ENCODE measurements at regions not wholly inside any gene's neighbourhood (a gene's known extent, or its start where the extent isn't known, plus 50 kb on each side); places are given as distances from the start of the nearest gene placed in this dataset.

DNA sequence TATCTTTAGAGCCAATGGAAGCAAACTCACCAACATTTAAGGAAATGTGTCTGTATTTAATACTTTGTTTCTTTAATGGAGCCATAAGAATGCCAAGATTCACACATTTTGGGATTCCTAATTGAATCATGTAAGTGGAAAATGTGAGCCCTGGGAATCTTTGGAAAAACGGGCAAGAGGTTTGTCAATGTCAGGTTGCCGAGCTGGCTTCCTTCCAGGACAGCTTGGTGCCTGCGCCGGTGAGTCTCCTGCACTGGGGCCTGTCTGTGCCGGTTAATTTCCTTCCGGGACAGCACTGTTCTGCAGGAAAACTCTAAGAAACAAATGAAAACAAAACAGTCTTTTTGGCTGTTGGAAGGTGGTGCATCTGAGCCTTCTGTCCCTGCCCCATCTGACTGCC is 210.6 kb downstream of the HAPSTR1 start:
- BruUV-seq (replicated peaks) = no TSS peak
- Histone ChIP-seq H3K9me1 (ENCODE audit: control insufficient read depth, insufficient read depth, low read length) (no peaks in the 10 kb centered on the region), H3K4me2 (ENCODE audit: insufficient read depth, low read length) (no peak overlapping the region), H3K27me3 (ENCODE audit: control insufficient read depth in 2 of 2, insufficient read depth in 2 of 2, low read length in 2 of 2) (peaks cover 0 to 6% of the 10 kb centered on the region in 2 experiments; a peak in 1 of 5 replicates), H3K4me3 (no peak overlapping the region), H4K20me1 (replicated peaks; ENCODE audit: control insufficient read depth, insufficient read depth, low read length) (no peaks in the 10 kb centered on the region), H2AFZ (ENCODE audit: low read depth, low read length) (no peak overlapping the region), H3K79me2 (ENCODE audit: control insufficient read depth, insufficient read depth, low read length) (no peaks in the 10 kb centered on the region), H3K27ac (ENCODE audit: extremely low read depth, low read depth, low read length) (no peak overlapping the region), H3K4me1 (replicated peaks in 1 of 2; ENCODE audit: control insufficient read depth in 2 of 2, insufficient read depth in 2 of 2, low read length in 2 of 2) (no peaks in the 10 kb centered on the region; a peak in 1 of 5 replicates), H3K9ac (ENCODE audit: insufficient read depth in 1 of 2, low read depth in 2 of 2, low read length in 2 of 2) (no peak overlapping the region), H3K36me3 (ENCODE audit: control insufficient read depth, insufficient read depth, low read length) (no peaks in the 10 kb centered on the region), H3K9me3 (replicated peaks; ENCODE audit: control insufficient read depth, insufficient read depth, low read depth, low read length) (no peaks in the 10 kb centered on the region)
- intact Hi-C loops (cut with micrococcal nuclease) (no loop called here), in situ Hi-C loops (cut with MboI) (no loop called here)
- WGBS (ENCODE audit: insufficient coverage, low coverage, missing lambda C conversion rate) = 0% methylated on average over 6 of the region's 6 CpGs
- CTCF ChIA-PET (ENCODE audit: low intra/inter-chr PET ratio) = no interaction called here
- TF ChIP-seq NCOA6 (IDR thresholded peaks at IDR 0.05) = no peak
- TF ChIP-seq PHF8 (IDR thresholded peaks at IDR 0.05; ENCODE audit: borderline replicate concordance, low read length) = no peak
- TF ChIP-seq, protein P1, sequence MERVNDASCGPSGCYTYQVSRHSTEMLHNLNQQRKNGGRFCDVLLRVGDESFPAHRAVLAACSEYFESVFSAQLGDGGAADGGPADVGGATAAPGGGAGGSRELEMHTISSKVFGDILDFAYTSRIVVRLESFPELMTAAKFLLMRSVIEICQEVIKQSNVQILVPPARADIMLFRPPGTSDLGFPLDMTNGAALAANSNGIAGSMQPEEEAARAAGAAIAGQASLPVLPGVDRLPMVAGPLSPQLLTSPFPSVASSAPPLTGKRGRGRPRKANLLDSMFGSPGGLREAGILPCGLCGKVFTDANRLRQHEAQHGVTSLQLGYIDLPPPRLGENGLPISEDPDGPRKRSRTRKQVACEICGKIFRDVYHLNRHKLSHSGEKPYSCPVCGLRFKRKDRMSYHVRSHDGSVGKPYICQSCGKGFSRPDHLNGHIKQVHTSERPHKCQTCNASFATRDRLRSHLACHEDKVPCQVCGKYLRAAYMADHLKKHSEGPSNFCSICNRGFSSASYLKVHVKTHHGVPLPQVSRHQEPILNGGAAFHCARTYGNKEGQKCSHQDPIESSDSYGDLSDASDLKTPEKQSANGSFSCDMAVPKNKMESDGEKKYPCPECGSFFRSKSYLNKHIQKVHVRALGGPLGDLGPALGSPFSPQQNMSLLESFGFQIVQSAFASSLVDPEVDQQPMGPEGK (CRISPR knock-in tag; IDR thresholded peaks at IDR 0.05; ENCODE audit: borderline replicate concordance) = no peak
- TF ChIP-seq, protein P2, sequence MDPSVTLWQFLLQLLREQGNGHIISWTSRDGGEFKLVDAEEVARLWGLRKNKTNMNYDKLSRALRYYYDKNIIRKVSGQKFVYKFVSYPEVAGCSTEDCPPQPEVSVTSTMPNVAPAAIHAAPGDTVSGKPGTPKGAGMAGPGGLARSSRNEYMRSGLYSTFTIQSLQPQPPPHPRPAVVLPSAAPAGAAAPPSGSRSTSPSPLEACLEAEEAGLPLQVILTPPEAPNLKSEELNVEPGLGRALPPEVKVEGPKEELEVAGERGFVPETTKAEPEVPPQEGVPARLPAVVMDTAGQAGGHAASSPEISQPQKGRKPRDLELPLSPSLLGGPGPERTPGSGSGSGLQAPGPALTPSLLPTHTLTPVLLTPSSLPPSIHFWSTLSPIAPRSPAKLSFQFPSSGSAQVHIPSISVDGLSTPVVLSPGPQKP (CRISPR knock-in tag; IDR thresholded peaks at IDR 0.05) = no peak
- no peak for TF ChIP-seq KLF13 (tag; IDR thresholded peaks at IDR 0.05; ENCODE audit: borderline replicate concordance, low read depth)
- TF ChIP-seq CBX5 (IDR thresholded peaks at IDR 0.05; ENCODE audit: borderline replicate concordance, low read depth) = no peak
- TF ChIP-seq MEF2D (tag; conservative IDR thresholded peaks at IDR 0.05; ENCODE audit: low read depth) = no peak
- POLR2A ChIA-PET = interaction anchor here (0.5 kb wide), 1 partner anchor 677 kb away, joined by 3 read pairs; no protein-coding TSS in a partner anchor
- ATAC-seq = no peak
- no peak for DNase-seq (ENCODE audit: extremely low read depth in 1 of 4, low spot score in 3 of 4)
- FAIRE-seq = no peak
